Activated CD8-positive, alpha-beta T cell treated with anti-CD3 and anti-CD28 coated beads for 36 hours (primary cell): ENCODE measurements at regions not wholly inside any gene's neighbourhood (a gene's known extent, or its start where the extent isn't known, plus 50 kb on each side); places are given as distances from the start of the nearest gene placed in this dataset.

Experiments
- ATAC-seq: fragments of 200-7000 bp; cut with Tn5 transposase; one replicate; pipeline ENCODE4 v1.10.0; 2021; ENCODE audit warnings: mild to moderate bottlenecking, moderate library complexity
- CTCF ChIA-PET: fragments of 350-600 bp; sonication (Branson Sonifier 250); formaldehyde crosslinking; loops from one replicate; lab custom pipeline; 2021; ENCODE audit warnings: antibody characterized with exemption; lab: Charles Lee
- POLR2A ChIA-PET: fragments of 350-600 bp; sonication (Branson Sonifier 250); formaldehyde crosslinking; loops from one replicate; lab custom pipeline; 2021; ENCODE audit warnings: antibody characterized with exemption; lab: Charles Lee
- DNase-seq: peaks from one replicate; pipeline ENCODE4 v3.0.0-alpha.2; 2020
- H3K27ac Mint-ChIP-seq: one replicate; pipeline ENCODE4 v1.8.0; 2021; ENCODE audit warnings: mild to moderate bottlenecking, mixed read lengths
- H3K27me3 Mint-ChIP-seq: one replicate; pipeline ENCODE4 v1.8.0; 2021; ENCODE audit warnings: mixed read lengths
- H3K36me3 Mint-ChIP-seq: one replicate; pipeline ENCODE4 v1.8.0; 2021; ENCODE audit warnings: low read depth, mixed read lengths
- H3K4me1 Mint-ChIP-seq: one replicate; pipeline ENCODE4 v1.8.0; 2021; ENCODE audit warnings: low read depth, mixed read lengths
- H3K4me3 Mint-ChIP-seq: one replicate; pipeline ENCODE4 v1.8.0; 2021; ENCODE audit warnings: mild to moderate bottlenecking, moderate library complexity, mixed read lengths
- H3K9me3 Mint-ChIP-seq: one replicate; pipeline ENCODE4 v1.8.0; 2021; ENCODE audit warnings: mixed read lengths
- CTCF ChIP-seq: fragments of 200-600 bp; IDR thresholded peaks from one replicate; pipeline ENCODE4 v1.8.0; 2022; ENCODE audit warnings: antibody characterized with exemption, mild to moderate bottlenecking
- intact Hi-C: fragments of 100-400 bp; cut with micrococcal nuclease; formaldehyde crosslinking; loops from one replicate; pipeline ENCODE4 v1.10.0; 2022

- H3K9me3 Mint-ChIP-seq = no peaks in the 10 kb centered on the region
- ChIA-PET POLR2A (no interaction called here), CTCF (no interaction called here)
- no peak for DNase-seq
- H3K27ac Mint-ChIP-seq = no peak overlapping the region
- no peaks in the 10 kb centered on the region for H3K36me3 Mint-ChIP-seq
- no peaks in the 10 kb centered on the region for H3K4me1 Mint-ChIP-seq
- no peak overlapping the region for H3K4me3 Mint-ChIP-seq
- intact Hi-C loops = no loop called here
- ATAC-seq = no peak
- TF ChIP-seq CTCF = no peak
- no peaks in the 10 kb centered on the region for H3K27me3 Mint-ChIP-seq
Measured at GRCh38 chr3:157819270-157820156, 286.7 kb downstream of the SHOX2 start.

GRCh38 chr3:157816896-157817295, 289.3 kb downstream of the SHOX2 start:
- POLR2A ChIA-PET = interaction anchor here (0.6 kb wide), 1 partner anchor 33 kb away, joined by 3 read pairs; no protein-coding TSS in a partner anchor
- ATAC-seq (no peak), DNase-seq (no peak)
- Mint-ChIP-seq H3K9me3 (no peaks in the 10 kb centered on the region), H3K27ac (no peak overlapping the region), H3K4me1 (no peaks in the 10 kb centered on the region), H3K4me3 (no peak overlapping the region), H3K27me3 (no peaks in the 10 kb centered on the region), H3K36me3 (no peaks in the 10 kb centered on the region)
- intact Hi-C loops = no loop called here
- TF ChIP-seq CTCF = no peak
- CTCF ChIA-PET = no interaction called here

DNA sequence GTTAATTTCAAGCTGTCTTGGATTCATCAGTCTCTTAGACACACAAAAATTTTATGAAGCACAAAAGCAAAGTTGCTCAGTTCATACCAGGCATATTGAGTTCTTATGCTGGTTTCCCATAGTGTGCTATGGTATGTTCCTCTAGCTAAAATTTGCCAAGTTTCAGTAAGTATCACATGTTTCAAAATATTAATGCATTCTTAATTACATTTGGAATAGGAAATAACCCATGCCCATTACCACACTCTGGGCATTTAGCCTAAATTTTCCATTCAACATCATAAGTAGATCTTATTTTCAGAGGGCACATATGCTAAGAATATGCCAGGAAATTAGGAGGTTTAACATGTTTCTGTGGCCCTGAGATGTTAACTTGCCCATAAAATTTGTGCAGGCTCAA, 289.9 kb downstream of the SHOX2 start:
- no peaks in the 10 kb centered on the region for H3K36me3 Mint-ChIP-seq
- intact Hi-C loops = no loop called here
- H3K27me3 Mint-ChIP-seq = no peaks in the 10 kb centered on the region
- no peaks in the 10 kb centered on the region for H3K9me3 Mint-ChIP-seq
- CTCF ChIA-PET = no interaction called here
- H3K4me3 Mint-ChIP-seq = no peak overlapping the region
- no peaks in the 10 kb centered on the region for H3K4me1 Mint-ChIP-seq
- DNase-seq (no peak), ATAC-seq (no peak)
- H3K27ac Mint-ChIP-seq = no peak overlapping the region
- POLR2A ChIA-PET = no interaction called here
- TF ChIP-seq CTCF = no peak

DNA sequence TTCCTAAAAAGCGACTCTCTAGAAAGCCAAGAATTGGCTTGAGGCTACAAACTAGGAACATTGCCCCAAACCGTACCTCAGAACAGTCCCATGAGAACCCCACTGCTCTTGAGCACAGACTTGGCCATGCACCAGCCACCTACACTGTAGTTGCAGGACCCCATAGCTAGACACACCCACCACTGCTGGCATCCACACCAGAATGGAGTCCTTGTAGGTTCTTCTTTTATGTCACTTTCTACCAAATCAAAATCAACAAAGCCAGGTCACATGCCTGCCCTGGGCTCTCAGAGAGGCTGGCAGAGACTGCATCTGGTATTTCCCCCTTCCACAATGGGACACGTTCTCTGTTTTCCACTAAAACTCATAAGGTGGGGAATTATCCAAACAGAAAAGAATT, 290.5 kb downstream of the SHOX2 start:
- ChIA-PET POLR2A (no interaction called here), CTCF (no interaction called here)
- Mint-ChIP-seq H3K4me1 (no peaks in the 10 kb centered on the region), H3K9me3 (no peaks in the 10 kb centered on the region), H3K27me3 (no peaks in the 10 kb centered on the region), H3K36me3 (no peaks in the 10 kb centered on the region), H3K27ac (no peak overlapping the region), H3K4me3 (no peak overlapping the region)
- no peak for TF ChIP-seq CTCF
- ATAC-seq (no peak), DNase-seq (no peak)
- intact Hi-C loops = no loop called here

GRCh38 chr3:157810924-157811718, 295.1 kb downstream of the SHOX2 start:
- intact Hi-C loops = no loop called here
- no peaks in the 10 kb centered on the region for H3K36me3 Mint-ChIP-seq
- no peaks in the 10 kb centered on the region for H3K4me1 Mint-ChIP-seq
- no peak for TF ChIP-seq CTCF
- DNase-seq = no peak
- H3K9me3 Mint-ChIP-seq = no peaks in the 10 kb centered on the region
- POLR2A ChIA-PET = no interaction called here
- no peak overlapping the region for H3K4me3 Mint-ChIP-seq
- ATAC-seq = no peak
- no peaks in the 10 kb centered on the region for H3K27me3 Mint-ChIP-seq
- no peak overlapping the region for H3K27ac Mint-ChIP-seq
- CTCF ChIA-PET = no interaction called here
